ENCODE measurements at regions not wholly inside any gene's neighbourhood (a gene's known extent, or its start where the extent isn't known, plus 50 kb on each side); places are given as distances from the start of the nearest gene placed in this dataset.

DNA sequence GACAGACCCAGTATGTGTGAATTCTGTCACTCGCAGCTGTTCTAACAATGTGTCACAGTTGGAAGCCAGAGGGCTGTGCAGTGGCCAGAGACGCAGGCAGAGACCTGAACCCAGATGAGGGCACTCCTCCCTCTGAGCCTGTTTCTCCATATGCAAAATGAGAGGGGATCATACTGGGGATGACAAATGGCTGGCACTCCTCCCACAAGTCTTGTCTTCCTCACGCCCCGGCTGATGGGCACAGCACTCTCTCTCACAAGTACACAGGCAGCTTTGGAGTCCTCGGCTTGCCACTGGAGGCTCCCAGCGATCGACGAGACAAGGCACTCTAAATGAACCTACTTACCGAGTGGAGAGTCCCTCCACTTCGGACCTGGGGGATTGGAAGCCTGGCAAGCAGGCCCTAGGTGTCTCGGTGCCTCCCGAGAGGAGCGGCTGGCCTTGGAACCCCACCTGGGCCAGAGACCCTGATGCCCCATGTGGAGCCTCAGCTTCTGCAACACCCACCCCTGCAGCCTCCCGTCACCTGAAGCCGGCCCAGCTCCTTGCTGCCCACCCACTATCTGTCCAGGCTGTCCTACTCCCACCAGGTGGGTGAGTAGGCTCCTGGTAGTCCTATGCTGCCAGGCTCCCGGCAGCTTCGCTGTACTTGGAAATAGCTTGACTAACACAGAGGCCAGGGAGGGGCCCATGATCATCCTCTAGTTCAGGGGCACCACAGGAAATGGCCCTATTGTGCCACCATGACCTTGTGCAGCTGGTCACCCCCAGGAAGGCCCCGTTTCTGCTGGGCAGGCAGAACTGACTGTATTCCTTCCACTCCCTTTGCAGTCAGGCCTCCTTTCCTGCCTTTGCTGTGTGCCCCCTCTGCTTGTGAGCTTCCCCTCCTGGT, 65.0 kb upstream of the IQSEC1 start:
- TF ChIP-seq, protein P1, sequence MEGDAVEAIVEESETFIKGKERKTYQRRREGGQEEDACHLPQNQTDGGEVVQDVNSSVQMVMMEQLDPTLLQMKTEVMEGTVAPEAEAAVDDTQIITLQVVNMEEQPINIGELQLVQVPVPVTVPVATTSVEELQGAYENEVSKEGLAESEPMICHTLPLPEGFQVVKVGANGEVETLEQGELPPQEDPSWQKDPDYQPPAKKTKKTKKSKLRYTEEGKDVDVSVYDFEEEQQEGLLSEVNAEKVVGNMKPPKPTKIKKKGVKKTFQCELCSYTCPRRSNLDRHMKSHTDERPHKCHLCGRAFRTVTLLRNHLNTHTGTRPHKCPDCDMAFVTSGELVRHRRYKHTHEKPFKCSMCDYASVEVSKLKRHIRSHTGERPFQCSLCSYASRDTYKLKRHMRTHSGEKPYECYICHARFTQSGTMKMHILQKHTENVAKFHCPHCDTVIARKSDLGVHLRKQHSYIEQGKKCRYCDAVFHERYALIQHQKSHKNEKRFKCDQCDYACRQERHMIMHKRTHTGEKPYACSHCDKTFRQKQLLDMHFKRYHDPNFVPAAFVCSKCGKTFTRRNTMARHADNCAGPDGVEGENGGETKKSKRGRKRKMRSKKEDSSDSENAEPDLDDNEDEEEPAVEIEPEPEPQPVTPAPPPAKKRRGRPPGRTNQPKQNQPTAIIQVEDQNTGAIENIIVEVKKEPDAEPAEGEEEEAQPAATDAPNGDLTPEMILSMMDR (conservative IDR thresholded peaks at IDR 0.05; ENCODE audit: low read depth, low read length): no peak
- TF ChIP-seq CEBPB (IDR thresholded peaks at IDR 0.05; ENCODE audit: low read depth, low read length): no peak
- TF ChIP-seq BHLHE40 (IDR thresholded peaks at IDR 0.05; ENCODE audit: low read depth, low read length): no peak
- no peak for TF ChIP-seq POLR2A (IDR thresholded peaks at IDR 0.05; ENCODE audit: low read depth, low read length)
- TF ChIP-seq MXI1 (IDR thresholded peaks at IDR 0.05; ENCODE audit: borderline replicate concordance, low read depth, low read length): no peak
- TF ChIP-seq, protein P2, sequence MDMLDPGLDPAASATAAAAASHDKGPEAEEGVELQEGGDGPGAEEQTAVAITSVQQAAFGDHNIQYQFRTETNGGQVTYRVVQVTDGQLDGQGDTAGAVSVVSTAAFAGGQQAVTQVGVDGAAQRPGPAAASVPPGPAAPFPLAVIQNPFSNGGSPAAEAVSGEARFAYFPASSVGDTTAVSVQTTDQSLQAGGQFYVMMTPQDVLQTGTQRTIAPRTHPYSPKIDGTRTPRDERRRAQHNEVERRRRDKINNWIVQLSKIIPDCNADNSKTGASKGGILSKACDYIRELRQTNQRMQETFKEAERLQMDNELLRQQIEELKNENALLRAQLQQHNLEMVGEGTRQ (IDR thresholded peaks at IDR 0.05; ENCODE audit: low read depth, low read length): no peak
- no peak for TF ChIP-seq RAD21 (IDR thresholded peaks at IDR 0.05; ENCODE audit: low read length)
- no peak for TF ChIP-seq CHD1 (IDR thresholded peaks at IDR 0.05; ENCODE audit: low read depth, low read length)
- TF ChIP-seq RCOR1 (IDR thresholded peaks at IDR 0.05; ENCODE audit: insufficient replicate concordance, low read length): no peak
- no peak for TF ChIP-seq NFE2L2 (IDR thresholded peaks at IDR 0.05; ENCODE audit: low read depth, low read length)
